Activated CD8-positive, alpha-beta T cell treated with anti-CD3 and anti-CD28 coated beads, Interleukin-2, amount 10 ng/mL, durations not matched to agents 7 days and 5 days (primary cell): ENCODE measurements at regions not wholly inside any gene's neighbourhood (a gene's known extent, or its start where the extent isn't known, plus 50 kb on each side); places are given as distances from the start of the nearest gene placed in this dataset.
A peak's percentile ranks its signal among the peaks of the same experiment; 100 is the strongest.

Experiments used
- ATAC-seq: fragments of 150-1000 bp; cut with Tn5 transposase; one replicate; pipeline ENCODE4 v1.10.0; 2021; ENCODE audit warnings: moderate library complexity
- CTCF ChIA-PET: fragments of 350-600 bp; sonication (Branson Sonifier 250); formaldehyde crosslinking; loops from one replicate; lab custom pipeline; 2021; ENCODE audit warnings: antibody characterized with exemption; lab: Charles Lee
- POLR2A ChIA-PET: fragments of 350-600 bp; sonication (Branson Sonifier 250); formaldehyde crosslinking; loops from one replicate; lab custom pipeline; 2021; ENCODE audit warnings: antibody characterized with exemption; lab: Charles Lee
- DNase-seq: peaks from one replicate; pipeline ENCODE4 v3.0.0-alpha.2; 2020
- H3K27ac Mint-ChIP-seq: one replicate; pipeline ENCODE4 v1.8.0; 2021; ENCODE audit warnings: mild to moderate bottlenecking, mixed read lengths
- H3K27me3 Mint-ChIP-seq: one replicate; pipeline ENCODE4 v1.8.0; 2021; ENCODE audit warnings: low read depth, mixed read lengths
- H3K36me3 Mint-ChIP-seq: one replicate; pipeline ENCODE4 v1.8.0; 2021; ENCODE audit warnings: low read depth, mixed read lengths
- H3K4me1 Mint-ChIP-seq: one replicate; pipeline ENCODE4 v1.8.0; 2021; ENCODE audit warnings: low read depth, mixed read lengths
- H3K4me3 Mint-ChIP-seq: one replicate; pipeline ENCODE4 v1.8.0; 2021; ENCODE audit warnings: mild to moderate bottlenecking, mixed read lengths
- H3K9me3 Mint-ChIP-seq: one replicate; pipeline ENCODE4 v1.8.0; 2022; ENCODE audit warnings: mixed read lengths; ENCODE audit not compliant: insufficient read depth

DNA sequence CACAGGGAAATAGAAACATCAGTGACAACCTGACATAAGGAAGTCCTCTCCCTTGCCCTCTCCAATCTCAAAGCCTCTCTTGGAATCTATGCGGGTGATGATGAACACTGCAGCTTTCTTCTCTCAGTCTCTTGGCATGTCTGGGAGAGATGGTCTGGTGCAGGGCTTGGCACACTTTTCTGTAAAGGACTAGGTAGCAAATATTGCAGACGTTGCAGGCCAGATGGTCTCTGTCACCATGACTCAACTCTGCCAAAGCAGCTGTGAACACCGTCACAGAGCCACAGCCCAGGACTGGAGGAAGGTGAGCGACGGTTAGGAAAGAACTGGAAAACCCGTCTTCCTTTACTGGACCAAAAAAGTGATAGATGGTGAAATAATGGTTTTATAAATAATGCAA, 591.0 kb upstream of the TMEM132C start:
- H3K9me3 Mint-ChIP-seq = no peaks in the 10 kb centered on the region

DNA sequence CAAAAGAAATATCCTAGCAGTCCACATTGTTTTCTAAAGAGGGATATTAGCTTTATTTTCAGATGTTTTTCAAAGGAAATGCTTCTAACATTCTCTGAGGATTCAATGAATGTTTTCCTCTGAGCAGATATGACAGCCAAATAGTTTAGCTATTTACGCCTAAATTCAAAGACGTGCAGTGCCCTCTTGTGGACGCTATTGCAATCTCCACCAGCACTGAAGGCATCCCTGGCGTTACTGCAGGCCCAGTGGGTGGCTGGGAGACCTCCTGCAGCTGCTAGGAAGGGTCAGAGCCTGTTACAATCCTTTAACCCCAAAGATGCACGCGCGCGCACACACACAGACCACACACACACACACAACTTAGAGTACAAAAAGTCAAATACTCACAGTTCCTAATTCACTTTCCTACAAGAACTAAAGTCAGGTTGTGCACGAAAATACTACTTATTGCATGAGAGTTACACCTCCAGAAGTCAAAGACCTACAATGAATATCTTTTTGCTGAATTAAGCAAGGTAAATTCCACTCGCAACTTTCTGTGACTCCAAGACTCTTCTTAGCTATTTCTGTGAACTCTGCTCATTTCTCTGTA, 589.3 kb upstream of the TMEM132C start:
- no peak overlapping the region for H3K27ac Mint-ChIP-seq
- ChIA-PET CTCF (interaction anchor here (1.0 to 2.3 kb wide), 13 partner anchors 10 to 569 kb away, joined by 3 to 16 read pairs (median 4); no protein-coding TSS in a partner anchor), POLR2A (no interaction called here)

More for the DNA sequence above, 591.0 kb upstream of the TMEM132C start:
- H3K27me3 Mint-ChIP-seq = no peaks in the 10 kb centered on the region
- no peaks in the 10 kb centered on the region for H3K36me3 Mint-ChIP-seq
- H3K4me1 Mint-ChIP-seq = no peaks in the 10 kb centered on the region
- H3K27ac Mint-ChIP-seq = no peak overlapping the region
- ATAC-seq (no peak), DNase-seq (no peak)
- ChIA-PET CTCF (no interaction called here), POLR2A (no interaction called here)
- no peak overlapping the region for H3K4me3 Mint-ChIP-seq

DNA sequence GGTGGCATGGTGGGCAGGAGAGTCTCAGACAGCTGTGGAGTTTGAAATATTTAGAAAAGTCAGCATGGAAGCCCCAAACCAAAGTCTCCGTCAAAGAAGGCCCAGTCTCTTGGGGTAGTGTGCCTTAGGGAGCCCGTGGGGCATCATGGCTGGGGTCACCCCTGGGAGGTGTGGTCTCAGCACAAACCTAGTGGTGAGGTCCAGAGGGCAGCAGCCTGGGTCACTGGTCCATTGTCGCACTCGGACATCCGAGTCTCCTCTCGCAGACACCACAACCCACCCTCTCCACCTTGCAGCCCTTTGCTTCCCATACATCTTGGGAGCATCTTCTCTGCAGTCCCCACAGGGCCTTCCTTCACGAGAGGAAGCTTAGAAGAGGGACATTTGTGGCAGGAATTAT, 588.0 kb upstream of the TMEM132C start:
- CTCF ChIA-PET = interaction anchor here (1.0 to 1.5 kb wide), 2 partner anchors 15 to 570 kb away, joined by 3 read pairs; no protein-coding TSS in a partner anchor

More for the DNA sequence above, 589.3 kb upstream of the TMEM132C start:
- DNase-seq (peak; percentile 62), ATAC-seq (peak; percentile 55)
- Mint-ChIP-seq H3K4me1 (no peaks in the 10 kb centered on the region), H3K4me3 (no peak overlapping the region), H3K27me3 (no peaks in the 10 kb centered on the region), H3K9me3 (no peaks in the 10 kb centered on the region), H3K36me3 (no peaks in the 10 kb centered on the region)

DNA sequence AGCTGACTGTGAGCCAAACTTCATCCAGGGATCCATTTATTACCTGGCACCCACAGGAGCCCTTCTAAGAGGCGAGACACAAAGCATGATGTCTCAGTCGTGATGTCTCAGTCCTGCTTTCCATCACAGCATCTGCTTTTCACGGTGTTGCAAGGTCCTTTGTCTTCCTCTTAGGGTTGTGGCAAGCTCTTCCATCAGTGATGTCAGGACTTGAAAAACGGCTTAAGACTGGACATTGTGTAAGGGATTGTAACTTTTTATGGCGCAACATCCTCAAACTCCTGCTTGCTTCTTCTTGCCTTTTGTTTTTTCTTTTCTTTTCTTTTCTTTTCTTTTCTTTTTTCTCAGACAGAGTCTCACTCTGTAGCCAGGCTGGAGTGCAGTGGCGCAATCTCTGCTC, 586.5 kb upstream of the TMEM132C start:
- no peak for DNase-seq
- ChIA-PET POLR2A (no interaction called here), CTCF (no interaction called here)
- no peak overlapping the region for H3K4me3 Mint-ChIP-seq
- no peaks in the 10 kb centered on the region for H3K4me1 Mint-ChIP-seq
- ATAC-seq = no peak
- H3K27me3 Mint-ChIP-seq = no peaks in the 10 kb centered on the region
- no peak overlapping the region for H3K27ac Mint-ChIP-seq
- H3K36me3 Mint-ChIP-seq = no peaks in the 10 kb centered on the region
- H3K9me3 Mint-ChIP-seq = no peaks in the 10 kb centered on the region

More for the DNA sequence above, 588.0 kb upstream of the TMEM132C start:
- Mint-ChIP-seq H3K27me3 (no peaks in the 10 kb centered on the region), H3K9me3 (no peaks in the 10 kb centered on the region), H3K27ac (no peak overlapping the region), H3K4me3 (no peak overlapping the region), H3K36me3 (no peaks in the 10 kb centered on the region), H3K4me1 (no peaks in the 10 kb centered on the region)
- POLR2A ChIA-PET = no interaction called here
- no peak for ATAC-seq
- DNase-seq = no peak

DNA sequence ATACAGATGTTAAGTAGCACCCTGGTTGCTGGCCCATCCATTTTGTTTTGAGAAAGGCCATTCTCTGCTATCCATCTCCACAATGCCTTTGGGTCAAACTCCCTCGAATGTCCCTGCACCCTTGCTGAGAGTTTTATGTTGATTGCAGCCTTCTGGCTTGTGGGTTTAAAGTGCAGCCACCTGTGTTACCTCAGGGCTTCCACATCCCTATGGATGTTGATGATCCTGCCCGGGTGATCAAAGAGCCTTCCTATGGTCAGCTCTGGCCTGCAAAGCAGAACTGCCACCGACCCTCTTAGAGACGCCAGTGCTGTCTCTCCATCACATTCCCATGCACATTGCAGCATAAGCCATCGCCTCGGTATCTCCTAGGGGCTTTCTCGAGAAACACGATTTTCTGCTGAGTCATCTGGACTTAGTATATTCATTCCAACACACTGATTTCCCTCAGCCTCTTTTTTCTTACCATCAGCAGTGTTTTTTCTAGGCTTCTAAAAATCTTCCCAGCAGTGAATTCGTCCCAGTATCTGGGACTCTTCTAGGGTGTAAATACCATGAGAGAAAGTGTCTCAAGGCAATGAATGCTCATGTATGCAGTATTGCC, 585.7 kb upstream of the TMEM132C start:
- no peaks in the 10 kb centered on the region for H3K36me3 Mint-ChIP-seq
- H3K27ac Mint-ChIP-seq = no peak overlapping the region
- H3K4me1 Mint-ChIP-seq = no peaks in the 10 kb centered on the region
- CTCF ChIA-PET = no interaction called here
- no peaks in the 10 kb centered on the region for H3K27me3 Mint-ChIP-seq
- H3K4me3 Mint-ChIP-seq = no peak overlapping the region
- no peaks in the 10 kb centered on the region for H3K9me3 Mint-ChIP-seq
- DNase-seq = no peak
- no peak for ATAC-seq
- POLR2A ChIA-PET = no interaction called here

DNA sequence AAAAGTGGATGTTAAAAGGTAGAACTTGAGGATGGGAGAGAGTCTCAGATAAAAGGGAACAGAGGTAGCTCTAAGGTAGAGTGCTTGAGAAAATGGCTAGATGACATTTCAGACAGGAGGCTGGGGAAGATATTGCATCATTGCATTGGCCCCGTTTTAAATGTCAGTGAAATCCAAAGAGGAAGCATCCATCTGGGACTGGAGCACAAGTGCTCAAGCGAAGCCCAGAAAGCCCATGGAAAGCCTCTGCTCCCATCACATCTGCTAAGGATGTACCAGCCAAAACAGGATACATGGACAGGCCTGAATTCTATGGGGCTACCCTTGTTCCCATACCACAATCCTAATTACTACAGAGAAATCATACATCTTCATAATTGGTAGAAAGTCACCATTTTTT, 581.5 kb upstream of the TMEM132C start:
- ChIA-PET POLR2A (no interaction called here), CTCF (no interaction called here)
- Mint-ChIP-seq H3K4me1 (no peaks in the 10 kb centered on the region), H3K4me3 (no peak overlapping the region), H3K9me3 (no peaks in the 10 kb centered on the region), H3K36me3 (no peaks in the 10 kb centered on the region), H3K27ac (no peak overlapping the region), H3K27me3 (no peaks in the 10 kb centered on the region)
- DNase-seq (no peak), ATAC-seq (no peak)

DNA sequence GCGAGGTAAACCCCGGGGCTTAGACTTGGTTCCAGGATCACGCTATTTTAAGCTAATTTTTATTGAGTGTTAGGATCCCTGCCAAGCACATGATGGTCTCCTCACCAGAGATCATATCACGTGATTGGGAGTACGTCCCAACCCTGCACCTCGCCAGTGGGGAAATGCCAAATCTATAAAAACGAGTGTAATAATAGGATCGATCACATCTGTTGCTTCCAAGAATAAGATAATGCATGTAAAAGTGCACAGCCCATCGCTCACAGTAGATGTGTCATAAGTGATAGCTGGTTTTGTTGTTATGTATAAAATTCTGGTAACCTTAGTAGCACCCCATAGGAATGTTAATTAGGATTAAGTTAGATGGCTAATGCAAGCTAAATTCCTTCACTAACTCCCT, 581.0 kb upstream of the TMEM132C start:
- POLR2A ChIA-PET = no interaction called here
- CTCF ChIA-PET = no interaction called here
- Mint-ChIP-seq H3K36me3 (no peaks in the 10 kb centered on the region), H3K4me1 (no peaks in the 10 kb centered on the region), H3K27ac (no peak overlapping the region), H3K27me3 (no peaks in the 10 kb centered on the region), H3K9me3 (no peaks in the 10 kb centered on the region), H3K4me3 (no peak overlapping the region)
- DNase-seq = no peak
- no peak for ATAC-seq

DNA sequence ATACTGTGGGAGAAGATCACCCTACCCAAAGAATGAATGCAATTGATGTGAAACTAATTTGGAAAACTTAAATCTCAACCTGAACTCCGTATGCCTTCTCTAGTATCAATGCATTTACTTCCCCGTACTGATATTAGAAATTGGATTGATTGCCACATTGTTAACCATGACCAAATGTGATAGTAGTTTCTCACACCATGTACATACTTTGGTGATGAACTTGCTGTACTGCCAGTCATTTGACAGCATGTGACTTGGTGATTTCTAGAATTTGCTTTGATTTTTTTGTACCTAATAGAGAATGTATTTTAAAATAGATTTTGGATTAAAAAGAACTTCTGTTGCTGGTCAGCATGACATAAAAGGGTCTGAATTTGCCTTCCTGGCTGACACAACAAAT, 579.8 kb upstream of the TMEM132C start:
- H3K9me3 Mint-ChIP-seq = no peaks in the 10 kb centered on the region
- H3K27me3 Mint-ChIP-seq = no peaks in the 10 kb centered on the region
- H3K4me1 Mint-ChIP-seq = no peaks in the 10 kb centered on the region
- ChIA-PET POLR2A (no interaction called here), CTCF (no interaction called here)
- DNase-seq (no peak), ATAC-seq (no peak)
- H3K27ac Mint-ChIP-seq = no peak overlapping the region
- H3K36me3 Mint-ChIP-seq = no peaks in the 10 kb centered on the region
- H3K4me3 Mint-ChIP-seq = no peak overlapping the region

DNA sequence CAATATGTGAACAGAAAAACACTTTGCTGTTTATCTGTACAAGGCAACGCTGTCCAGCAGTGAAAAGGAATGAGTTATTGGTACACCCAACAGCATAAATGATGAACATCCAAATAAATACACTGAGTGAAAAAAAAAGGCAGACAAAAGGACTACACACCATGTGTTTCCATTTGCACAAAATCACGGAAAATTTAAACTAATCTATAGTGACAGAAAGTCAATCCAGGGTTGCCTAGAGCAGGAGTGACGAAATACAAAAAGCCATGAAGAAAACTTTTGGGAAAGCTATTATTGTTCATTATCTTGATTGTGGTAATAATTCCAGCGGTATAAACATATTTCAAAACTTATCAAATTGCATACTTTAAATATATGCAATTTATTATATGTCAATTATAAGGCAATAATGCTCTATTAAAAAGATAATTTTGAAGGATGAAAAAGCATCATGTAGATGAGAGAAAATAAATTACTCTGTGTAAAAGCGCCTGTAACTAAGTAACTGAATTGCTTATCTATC, 578.0 kb upstream of the TMEM132C start:
- DNase-seq (no peak), ATAC-seq (no peak)
- Mint-ChIP-seq H3K4me3 (no peak overlapping the region), H3K9me3 (no peaks in the 10 kb centered on the region), H3K36me3 (no peaks in the 10 kb centered on the region), H3K27ac (no peak overlapping the region), H3K4me1 (no peaks in the 10 kb centered on the region), H3K27me3 (no peaks in the 10 kb centered on the region)
- ChIA-PET CTCF (no interaction called here), POLR2A (no interaction called here)

DNA sequence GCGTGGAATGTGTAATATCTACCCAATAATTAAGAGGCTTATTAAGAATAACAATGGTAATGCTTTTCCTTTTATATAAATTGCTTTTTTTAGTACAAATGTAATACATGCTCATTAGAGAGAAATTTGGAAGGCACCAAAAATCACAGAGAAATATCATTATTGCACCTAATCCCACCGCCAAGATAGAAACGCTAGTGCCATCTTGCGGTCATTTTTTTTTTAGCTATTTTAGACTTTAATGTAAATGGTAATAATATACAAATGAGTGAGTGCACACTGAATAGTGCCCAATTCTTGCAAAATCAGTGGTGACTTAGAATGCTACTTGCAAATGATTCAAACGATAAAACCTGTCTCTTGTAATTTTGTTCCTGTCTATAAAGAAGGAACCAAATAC, 576.8 kb upstream of the TMEM132C start:
- Mint-ChIP-seq H3K27me3 (no peaks in the 10 kb centered on the region), H3K27ac (no peak overlapping the region), H3K4me1 (no peaks in the 10 kb centered on the region), H3K9me3 (no peaks in the 10 kb centered on the region), H3K36me3 (no peaks in the 10 kb centered on the region), H3K4me3 (no peak overlapping the region)
- CTCF ChIA-PET = no interaction called here
- DNase-seq = no peak
- no peak for ATAC-seq
- POLR2A ChIA-PET = no interaction called here

DNA sequence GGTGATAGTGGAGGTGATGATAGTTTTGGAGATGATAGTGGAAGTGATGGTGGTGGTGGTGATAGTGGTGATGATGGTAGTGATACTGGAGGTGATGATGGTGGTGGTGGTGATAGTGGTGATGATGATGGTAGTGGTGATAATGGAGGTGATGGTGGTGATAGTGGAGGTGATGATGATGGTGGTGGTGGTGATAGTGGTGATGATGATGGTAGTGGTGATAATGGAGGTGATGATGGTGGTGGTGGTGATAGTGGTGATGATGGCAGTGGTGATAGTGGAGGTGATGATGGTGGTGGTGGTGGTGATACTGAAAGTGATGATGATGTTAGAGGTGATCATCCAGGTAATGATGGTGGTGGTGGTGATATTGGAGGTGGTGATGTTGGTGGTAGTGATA, 570.0 kb upstream of the TMEM132C start:
- Mint-ChIP-seq H3K27me3 (no peaks in the 10 kb centered on the region), H3K9me3 (peaks cover 2% of the 10 kb centered on the region), H3K4me1 (no peaks in the 10 kb centered on the region), H3K36me3 (no peaks in the 10 kb centered on the region), H3K27ac (no peak overlapping the region), H3K4me3 (no peak overlapping the region)
- DNase-seq (no peak), ATAC-seq (no peak)
- POLR2A ChIA-PET = no interaction called here
- CTCF ChIA-PET = no interaction called here

DNA sequence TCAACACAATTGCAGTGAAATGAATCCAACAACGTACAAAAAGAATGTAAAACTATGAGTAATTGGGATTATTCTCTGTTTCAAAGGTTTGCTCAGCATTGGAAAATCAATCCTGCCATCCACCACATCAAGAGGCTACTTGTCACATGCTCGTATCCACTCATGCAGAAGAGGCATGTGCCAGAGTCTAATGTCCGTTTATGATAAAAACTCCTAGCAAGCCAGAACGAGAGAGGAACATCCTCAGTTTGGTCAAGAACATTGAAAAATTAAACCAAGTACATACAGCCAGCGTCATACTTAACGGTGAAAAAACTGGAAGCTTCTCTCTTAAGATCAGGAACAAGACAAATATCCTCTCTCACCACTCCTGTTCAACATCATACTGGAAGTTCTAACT, 563.9 kb upstream of the TMEM132C start:
- H3K36me3 Mint-ChIP-seq = no peaks in the 10 kb centered on the region
- no peaks in the 10 kb centered on the region for H3K27me3 Mint-ChIP-seq
- H3K4me3 Mint-ChIP-seq = no peak overlapping the region
- ChIA-PET POLR2A (no interaction called here), CTCF (no interaction called here)
- H3K9me3 Mint-ChIP-seq = peaks cover 5% of the 10 kb centered on the region
- no peaks in the 10 kb centered on the region for H3K4me1 Mint-ChIP-seq
- no peak overlapping the region for H3K27ac Mint-ChIP-seq
- DNase-seq (no peak), ATAC-seq (no peak)
